ENCODE measurements at regions not wholly inside any gene's neighbourhood (a gene's known extent, or its start where the extent isn't known, plus 50 kb on each side); places are given as distances from the start of the nearest gene placed in this dataset.

DNA sequence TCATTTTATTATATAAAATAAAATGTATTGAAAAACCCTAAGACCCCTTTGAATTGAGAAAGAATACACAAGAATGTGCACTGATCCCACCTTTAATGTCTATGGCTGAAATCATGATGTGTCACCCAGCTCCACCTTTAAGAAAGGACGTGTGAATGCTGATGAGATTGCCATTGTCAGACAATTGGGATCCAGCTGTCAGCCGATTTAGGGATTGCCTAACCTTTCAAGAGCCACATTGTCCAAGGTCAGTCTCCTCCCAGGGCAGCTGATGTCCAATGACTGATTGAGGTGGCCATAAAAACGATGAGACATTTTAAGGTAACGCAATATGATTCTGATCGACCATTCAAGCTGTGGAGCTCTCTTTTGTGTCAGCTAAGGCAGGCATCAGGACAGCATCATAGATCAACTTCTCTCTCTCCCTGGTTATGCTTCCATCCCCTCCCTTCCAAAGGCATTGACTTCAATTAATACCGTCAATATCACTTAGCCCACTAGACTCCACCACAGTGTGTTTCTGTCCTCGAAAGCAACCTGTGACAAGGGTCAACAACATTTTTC lies 1676.4 kb downstream of the PCDH7 start:
- Histone ChIP-seq H2BK15ac (ENCODE audit: low read length) (no peak overlapping the region), H3K4me1 (replicated peaks in 1 of 4; ENCODE audit: control insufficient read depth in 3 of 4, insufficient read depth in 4 of 4, low read length in 3 of 4) (no peaks in the 10 kb centered on the region), H4K91ac (replicated peaks; ENCODE audit: insufficient read length, low read length) (no peak overlapping the region), H3K23ac (ENCODE audit: insufficient read length) (no peak overlapping the region), H2BK5ac (ENCODE audit: low read depth, low read length) (no peak overlapping the region), H3K27me3 (replicated peaks in 1 of 4; ENCODE audit: control insufficient read depth in 3 of 4, extremely low read depth in 1 of 4, insufficient read depth in 3 of 4, low read length in 3 of 4) (no peaks in the 10 kb centered on the region), H3K14ac (ENCODE audit: insufficient read length) (no peak overlapping the region), H3K27ac (ENCODE audit: low read depth, low read length) (no peak overlapping the region), H3K23me2 (ENCODE audit: low read depth, low read length) (no peaks in the 10 kb centered on the region), H3K4me2 (ENCODE audit: insufficient read depth in 1 of 2, low read depth in 2 of 2, low read length in 2 of 2) (no peak overlapping the region), H4K8ac (ENCODE audit: extremely low read depth, insufficient read depth, low read length) (no peak overlapping the region), H3K18ac (ENCODE audit: extremely low read depth, low read length) (no peak overlapping the region), H2AK5ac (ENCODE audit: low read depth, low read length) (no peak overlapping the region), H2BK12ac (ENCODE audit: low read depth, low read length) (no peak overlapping the region), H4K20me1 (replicated peaks in 1 of 2; ENCODE audit: control insufficient read depth in 1 of 2, insufficient read depth in 2 of 2, low read length in 2 of 2) (no peaks in the 10 kb centered on the region), H2AFZ (ENCODE audit: low read length) (no peak overlapping the region; the same call in 1 of the 2 replicates), H3K4me3 (ENCODE audit: extremely low read depth in 1 of 4, insufficient read depth in 2 of 4, low read depth in 3 of 4, low read length in 4 of 4) (no peak overlapping the region), H3K56ac (replicated peaks; ENCODE audit: insufficient read length, low read depth, low read length) (no peak overlapping the region), H2BK120ac (replicated peaks; ENCODE audit: low read depth, low read length) (no peak overlapping the region), H3K4ac (replicated peaks; ENCODE audit: insufficient read length, low read depth, low read length) (no peak overlapping the region), H3K9me3 (ENCODE audit: insufficient read depth in 2 of 2, low read depth in 1 of 2, low read length in 1 of 2) (no peaks in the 10 kb centered on the region), H4K5ac (ENCODE audit: insufficient read length, low read depth, low read length) (no peak overlapping the region), H3K36me3 (ENCODE audit: control insufficient read depth in 2 of 4, insufficient read depth in 4 of 4, low read length in 3 of 4) (no peaks in the 10 kb centered on the region), H2BK20ac (ENCODE audit: low read length) (no peak overlapping the region), H3K79me1 (ENCODE audit: low read depth, low read length) (no peaks in the 10 kb centered on the region), H3K9ac (replicated peaks in 1 of 4; ENCODE audit: extremely low read depth in 1 of 4, low read depth in 3 of 4, low read length in 3 of 4) (no peak overlapping the region), H3K79me2 (ENCODE audit: control insufficient read depth in 1 of 2, insufficient read depth in 2 of 2, low read length in 2 of 2) (no peaks in the 10 kb centered on the region)
- ChIA-PET CTCF (ENCODE audit: partially characterized antibody) (no interaction called here), POLR2A (ENCODE audit: partially characterized antibody) (no interaction called here)
- peak; percentile 80 for TF ChIP-seq CEBPB (IDR thresholded peaks at IDR 0.05; ENCODE audit: low read depth, low read length)
- TF ChIP-seq TAF7 (optimal IDR thresholded peaks at IDR 0.05; ENCODE audit: borderline replicate concordance, low read depth, low read length), result no peak
- TF ChIP-seq SP4 (IDR thresholded peaks at IDR 0.05; ENCODE audit: low read length), result no peak
- TF ChIP-seq RBBP5 (IDR thresholded peaks at IDR 0.05; ENCODE audit: borderline replicate concordance, low read depth, low read length), result no peak
- no peak for TF ChIP-seq CBX8 (IDR thresholded peaks at IDR 0.05; ENCODE audit: borderline replicate concordance, low read depth, low read length)
- peak; percentile 79 for TF ChIP-seq NANOG (IDR thresholded peaks at IDR 0.05; ENCODE audit: insufficient read depth, low read depth, low read length, poor library complexity, severe bottlenecking)
- TF ChIP-seq SP2 (IDR thresholded peaks at IDR 0.05; ENCODE audit: low read length), result no peak
- no peak for TF ChIP-seq POLR2AphosphoS5 (IDR thresholded peaks at IDR 0.05; ENCODE audit: low read depth, low read length)
- TF ChIP-seq BCL11A (IDR thresholded peaks at IDR 0.05; ENCODE audit: low read depth in 2 of 2, low read length in 2 of 2), result no peak
- DNase-seq (ENCODE audit: low read depth in 1 of 2, low spot score in 2 of 2) (peak in 1 of 2 experiments; percentile 17), FAIRE-seq (no peak)
- WGBS, 2 experiments (ENCODE audit: extremely low coverage in 1 of 2, insufficient coverage in 1 of 2, insufficient read length in 1 of 2, insufficient replicate concordance in 2 of 2, low coverage in 1 of 2, low lambda C conversion rate in 2 of 2, missing lambda C conversion rate in 1 of 2), result 93% methylated on average over 7 of the region's 7 CpGs; no CpG with 5 or more reads in 1 of the 2 experiments
